ENCODE measurements at regions not wholly inside any gene's neighbourhood (a gene's known extent, or its start where the extent isn't known, plus 50 kb on each side); places are given as distances from the start of the nearest gene placed in this dataset.

DNA sequence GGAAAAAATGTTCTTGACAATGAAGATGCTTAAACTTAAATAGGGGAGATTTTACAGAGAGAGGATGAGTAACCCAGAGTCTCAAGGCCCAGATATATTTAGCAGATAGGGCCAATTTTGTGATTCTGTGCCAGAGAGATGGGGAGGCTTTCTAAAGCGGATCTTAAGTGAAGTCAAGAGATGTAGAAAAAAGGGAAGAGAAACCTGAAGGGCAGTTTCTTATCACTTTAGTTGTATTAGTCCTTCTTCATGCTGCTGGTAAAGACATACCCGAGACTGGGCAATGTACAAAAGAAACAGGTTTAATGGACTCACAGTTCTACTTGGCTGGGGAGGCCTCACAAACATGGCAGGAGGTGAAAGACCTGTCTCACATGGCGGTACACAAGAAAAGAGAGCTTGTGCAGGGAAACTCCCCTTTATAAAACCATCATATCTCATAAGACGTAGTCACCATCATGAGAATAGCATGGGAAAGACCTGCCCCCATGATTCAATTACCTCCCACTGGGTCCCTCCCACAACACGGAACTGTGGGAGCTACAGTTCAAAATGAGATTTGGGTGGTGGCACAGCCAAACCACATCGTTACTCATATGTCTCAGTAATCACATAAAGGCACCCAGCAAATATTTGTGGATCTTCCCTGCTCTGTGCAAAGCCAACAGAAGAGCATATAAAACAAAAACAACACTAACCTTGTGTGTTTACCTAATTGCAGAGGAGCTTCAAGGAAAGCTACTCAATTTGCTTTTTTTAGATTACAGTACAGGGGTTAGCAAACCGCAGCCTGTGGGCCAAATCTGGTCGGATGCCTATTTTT lies 102.6 kb upstream of the MYCBP2 start:
- TF ChIP-seq, protein P1, sequence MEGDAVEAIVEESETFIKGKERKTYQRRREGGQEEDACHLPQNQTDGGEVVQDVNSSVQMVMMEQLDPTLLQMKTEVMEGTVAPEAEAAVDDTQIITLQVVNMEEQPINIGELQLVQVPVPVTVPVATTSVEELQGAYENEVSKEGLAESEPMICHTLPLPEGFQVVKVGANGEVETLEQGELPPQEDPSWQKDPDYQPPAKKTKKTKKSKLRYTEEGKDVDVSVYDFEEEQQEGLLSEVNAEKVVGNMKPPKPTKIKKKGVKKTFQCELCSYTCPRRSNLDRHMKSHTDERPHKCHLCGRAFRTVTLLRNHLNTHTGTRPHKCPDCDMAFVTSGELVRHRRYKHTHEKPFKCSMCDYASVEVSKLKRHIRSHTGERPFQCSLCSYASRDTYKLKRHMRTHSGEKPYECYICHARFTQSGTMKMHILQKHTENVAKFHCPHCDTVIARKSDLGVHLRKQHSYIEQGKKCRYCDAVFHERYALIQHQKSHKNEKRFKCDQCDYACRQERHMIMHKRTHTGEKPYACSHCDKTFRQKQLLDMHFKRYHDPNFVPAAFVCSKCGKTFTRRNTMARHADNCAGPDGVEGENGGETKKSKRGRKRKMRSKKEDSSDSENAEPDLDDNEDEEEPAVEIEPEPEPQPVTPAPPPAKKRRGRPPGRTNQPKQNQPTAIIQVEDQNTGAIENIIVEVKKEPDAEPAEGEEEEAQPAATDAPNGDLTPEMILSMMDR (IDR thresholded peaks at IDR 0.05; ENCODE audit: insufficient read depth, low read depth, low read length, missing control alignments), result no peak
- DNase-seq (ENCODE audit: low read depth), result peak; percentile 87
- peak overlapping the region; percentile 30 for H3K4me3 ChIP-seq (ENCODE audit: low read depth, low read length)

- TF ChIP-seq, protein P1 (IDR thresholded peaks at IDR 0.05; ENCODE audit: insufficient read depth, low read depth, low read length, missing control alignments), result no peak
- no peak for DNase-seq (ENCODE audit: low read depth)
- no peak overlapping the region for H3K4me3 ChIP-seq (ENCODE audit: low read depth, low read length)
These were observed 98.8 kb upstream of the MYCBP2 start for GRCh38 chr13:77425705-77426104.

DNA sequence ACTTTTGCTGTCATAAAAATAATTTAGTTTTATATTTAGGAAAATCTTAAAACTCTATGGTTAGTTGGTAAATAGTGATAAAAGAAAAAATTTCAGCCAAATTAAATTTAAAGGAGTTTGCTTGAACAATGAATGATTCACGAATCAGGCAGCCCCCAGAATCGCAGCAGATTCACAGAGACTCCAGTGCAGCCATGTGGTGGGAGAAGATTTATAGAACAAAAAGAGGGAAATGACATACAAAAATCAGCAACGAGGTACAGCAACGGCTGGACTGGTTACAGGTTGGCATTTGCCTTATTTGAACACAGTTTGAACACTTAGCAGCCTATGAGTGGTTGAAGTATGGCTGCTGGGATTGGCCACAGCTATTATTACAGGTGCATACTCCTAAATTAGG lies 96.4 kb upstream of the MYCBP2 start:
- DNase-seq (ENCODE audit: low read depth), result no peak
- H3K4me3 ChIP-seq (ENCODE audit: low read depth, low read length), result no peak overlapping the region
- TF ChIP-seq, protein P1 (IDR thresholded peaks at IDR 0.05; ENCODE audit: insufficient read depth, low read depth, low read length, missing control alignments), result no peak

- no peak for DNase-seq (ENCODE audit: low read depth)
- TF ChIP-seq, protein P1 (IDR thresholded peaks at IDR 0.05; ENCODE audit: insufficient read depth, low read depth, low read length, missing control alignments), result no peak
- no peak overlapping the region for H3K4me3 ChIP-seq (ENCODE audit: low read depth, low read length)
These were observed 95.8 kb upstream of the MYCBP2 start for GRCh38 chr13:77422724-77423123.

- DNase-seq (ENCODE audit: low read depth), result no peak
- H3K4me3 ChIP-seq (ENCODE audit: low read depth, low read length), result no peak overlapping the region
- TF ChIP-seq, protein P1 (IDR thresholded peaks at IDR 0.05; ENCODE audit: insufficient read depth, low read depth, low read length, missing control alignments), result no peak
These were observed 91.0 kb upstream of the MYCBP2 start for GRCh38 chr13:77417897-77418296.

DNA sequence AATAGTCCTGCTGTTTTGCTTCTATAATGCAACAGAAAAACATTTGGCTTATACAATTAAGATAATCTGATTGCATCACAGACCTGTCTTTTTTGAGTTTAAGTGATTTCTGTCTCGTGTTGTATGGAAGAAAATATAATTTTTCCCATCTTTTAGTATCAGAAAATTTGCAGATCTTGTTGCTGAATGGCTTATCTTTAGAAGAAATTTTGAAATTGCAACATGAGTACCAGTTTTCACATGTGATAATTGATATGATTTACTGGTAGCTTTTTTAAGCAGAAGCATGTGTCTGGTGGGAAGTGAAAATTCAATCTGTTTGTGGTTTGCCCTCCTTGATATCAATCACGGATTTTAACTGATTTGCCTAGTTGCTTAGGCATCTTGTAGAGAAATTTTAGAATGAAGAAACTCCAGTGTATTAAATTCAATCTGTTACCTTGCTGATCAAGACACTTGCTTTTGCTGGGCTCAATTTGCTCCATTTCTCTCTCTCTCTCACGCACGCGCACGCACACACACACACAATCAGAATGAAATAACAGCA lies 89.8 kb upstream of the MYCBP2 start:
- no peak for DNase-seq (ENCODE audit: low read depth)
- TF ChIP-seq, protein P1 (IDR thresholded peaks at IDR 0.05; ENCODE audit: insufficient read depth, low read depth, low read length, missing control alignments), result no peak
- no peak overlapping the region for H3K4me3 ChIP-seq (ENCODE audit: low read depth, low read length)

Data from GM12865 (cell line).